ENCODE measurements at regions not wholly inside any gene's neighbourhood (a gene's known extent, or its start where the extent isn't known, plus 50 kb on each side); places are given as distances from the start of the nearest gene placed in this dataset.

GRCh38 chrX:112961981-112962380, 121.3 kb upstream of the AMOT start:
- no peak for TF ChIP-seq KLF1 (tag; IDR thresholded peaks at IDR 0.05)
- no peak for TF ChIP-seq XRCC5 (IDR thresholded peaks at IDR 0.05; ENCODE audit: low read depth, low read length)
- TF ChIP-seq NRF1 (conservative IDR thresholded peaks at IDR 0.05 in 1 of 2, IDR thresholded peaks at IDR 0.05 in 1 of 2) = no peak
- TF ChIP-seq FOXP1 (CRISPR knock-in tag; IDR thresholded peaks at IDR 0.05) = no peak
- TF ChIP-seq VEZF1 (CRISPR knock-in tag; IDR thresholded peaks at IDR 0.05) = no peak
- TF ChIP-seq, protein P1, sequence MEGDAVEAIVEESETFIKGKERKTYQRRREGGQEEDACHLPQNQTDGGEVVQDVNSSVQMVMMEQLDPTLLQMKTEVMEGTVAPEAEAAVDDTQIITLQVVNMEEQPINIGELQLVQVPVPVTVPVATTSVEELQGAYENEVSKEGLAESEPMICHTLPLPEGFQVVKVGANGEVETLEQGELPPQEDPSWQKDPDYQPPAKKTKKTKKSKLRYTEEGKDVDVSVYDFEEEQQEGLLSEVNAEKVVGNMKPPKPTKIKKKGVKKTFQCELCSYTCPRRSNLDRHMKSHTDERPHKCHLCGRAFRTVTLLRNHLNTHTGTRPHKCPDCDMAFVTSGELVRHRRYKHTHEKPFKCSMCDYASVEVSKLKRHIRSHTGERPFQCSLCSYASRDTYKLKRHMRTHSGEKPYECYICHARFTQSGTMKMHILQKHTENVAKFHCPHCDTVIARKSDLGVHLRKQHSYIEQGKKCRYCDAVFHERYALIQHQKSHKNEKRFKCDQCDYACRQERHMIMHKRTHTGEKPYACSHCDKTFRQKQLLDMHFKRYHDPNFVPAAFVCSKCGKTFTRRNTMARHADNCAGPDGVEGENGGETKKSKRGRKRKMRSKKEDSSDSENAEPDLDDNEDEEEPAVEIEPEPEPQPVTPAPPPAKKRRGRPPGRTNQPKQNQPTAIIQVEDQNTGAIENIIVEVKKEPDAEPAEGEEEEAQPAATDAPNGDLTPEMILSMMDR (IDR thresholded peaks at IDR 0.05 in 2 of 3, conservative IDR thresholded peaks at IDR 0.05 in 1 of 3; ENCODE audit: insufficient read depth in 2 of 3, low read depth in 1 of 3, low read length in 3 of 3) = no peak

All from K562 (cell line).